Middle frontal gyrus (tissue), 1 donor: ENCODE measurements at regions not wholly inside any gene's neighbourhood (a gene's known extent, or its start where the extent isn't known, plus 50 kb on each side); places are given as distances from the start of the nearest gene placed in this dataset.

Experiments
- DNase-seq: peaks from one replicate; pipeline ENCODE4 v3.0.0-alpha.2; 2015; ENCODE audit warnings: low spot score; ENCODE audit errors: extremely low spot score

DNA sequence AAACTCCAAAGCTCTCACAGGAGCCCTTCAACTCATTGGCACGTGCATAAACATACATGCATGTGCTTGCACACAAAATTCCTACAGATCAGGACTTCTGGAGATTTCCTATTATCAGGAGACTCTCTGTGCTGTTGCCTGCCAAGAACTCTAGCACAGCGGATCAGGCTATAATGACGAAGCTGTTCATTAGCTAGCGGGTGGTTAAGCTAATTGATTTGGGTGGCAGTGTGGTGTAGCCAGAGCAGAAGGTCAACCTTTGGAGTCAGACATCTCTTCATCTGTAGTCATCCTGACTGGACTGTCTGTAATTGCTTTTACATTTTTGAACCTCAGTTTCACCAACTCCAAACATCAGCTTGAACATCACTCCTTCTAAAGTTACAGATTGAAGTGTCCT lies 69.0 kb downstream of the KIF2B start:
- DNase-seq, result no peak

DNA sequence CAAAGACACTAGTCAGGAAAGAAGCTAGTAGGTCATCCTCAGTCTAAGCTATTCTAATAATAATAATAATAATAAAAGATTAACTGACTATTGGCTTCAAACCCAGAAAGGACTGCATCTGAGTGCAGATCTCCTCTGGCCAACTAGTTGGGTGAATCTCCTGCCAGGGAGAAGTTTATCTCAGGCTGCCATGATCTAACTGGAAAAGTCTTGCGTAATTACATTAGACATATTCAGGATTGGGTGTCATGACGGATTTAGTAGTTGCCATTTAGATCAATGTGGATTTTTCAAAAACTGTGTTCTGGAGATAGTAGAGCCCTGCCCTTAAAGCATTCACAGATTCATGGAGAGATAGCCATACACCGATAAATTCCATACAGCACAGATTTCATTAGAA lies 69.5 kb downstream of the KIF2B start:
- DNase-seq, result no peak

DNA sequence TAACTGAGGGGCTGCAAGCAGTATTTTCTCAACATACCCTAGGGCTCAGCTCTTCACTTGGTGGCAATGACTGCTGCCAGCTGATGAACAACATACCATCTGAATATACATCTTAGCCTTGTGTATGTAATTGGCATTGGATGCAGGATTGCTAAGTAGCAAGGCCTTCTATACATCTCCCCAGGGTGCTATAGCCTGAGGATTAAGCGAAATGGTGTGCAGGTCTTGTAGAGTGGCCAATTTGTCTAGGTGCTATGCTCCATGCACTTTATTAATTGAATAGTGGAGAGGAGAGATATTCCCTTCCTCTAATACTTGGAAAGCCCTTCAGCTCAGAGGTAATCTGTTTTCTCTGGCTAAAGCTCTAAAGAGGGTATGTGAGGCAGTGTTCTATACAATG lies 71.9 kb downstream of the KIF2B start:
- DNase-seq, result no peak

DNA sequence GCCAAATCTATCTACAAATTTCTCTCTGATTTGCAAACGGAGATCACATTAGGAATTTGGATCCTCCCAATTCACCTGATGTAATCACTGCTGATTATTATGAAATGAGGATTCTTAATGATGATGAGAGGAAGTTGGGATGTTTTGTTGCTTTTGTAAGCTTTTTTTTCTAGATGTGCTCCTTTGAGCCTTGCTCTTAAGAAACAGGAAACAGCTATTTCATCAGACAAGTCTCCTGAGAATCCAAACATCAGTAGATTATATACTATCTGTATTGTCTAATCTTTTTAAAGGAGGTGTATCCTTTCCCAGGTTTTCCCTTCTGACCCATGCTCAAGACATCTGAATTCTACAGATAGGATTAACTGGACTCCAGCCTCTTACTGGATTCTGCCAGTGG lies 73.3 kb downstream of the KIF2B start:
- DNase-seq, result no peak

DNA sequence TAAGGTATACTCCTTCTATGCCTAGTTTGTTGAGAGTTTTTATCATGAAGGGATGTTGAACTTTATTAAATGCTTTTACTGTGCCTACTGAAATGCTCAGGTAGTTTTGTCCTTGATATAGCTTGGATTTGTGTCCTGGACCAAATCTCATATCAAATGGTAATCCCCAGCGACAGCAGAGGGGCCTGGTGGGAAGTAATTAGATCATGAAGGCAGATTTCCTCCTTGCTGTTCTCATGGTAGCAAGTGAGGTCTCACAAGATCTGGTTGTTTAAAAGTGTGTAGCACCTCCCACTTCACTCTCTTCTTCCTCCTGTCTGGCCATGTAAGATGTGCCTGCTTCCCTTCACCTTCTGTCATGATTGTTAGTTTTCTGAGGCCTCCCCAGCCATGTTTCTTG lies 78.2 kb downstream of the KIF2B start:
- no peak for DNase-seq

DNA sequence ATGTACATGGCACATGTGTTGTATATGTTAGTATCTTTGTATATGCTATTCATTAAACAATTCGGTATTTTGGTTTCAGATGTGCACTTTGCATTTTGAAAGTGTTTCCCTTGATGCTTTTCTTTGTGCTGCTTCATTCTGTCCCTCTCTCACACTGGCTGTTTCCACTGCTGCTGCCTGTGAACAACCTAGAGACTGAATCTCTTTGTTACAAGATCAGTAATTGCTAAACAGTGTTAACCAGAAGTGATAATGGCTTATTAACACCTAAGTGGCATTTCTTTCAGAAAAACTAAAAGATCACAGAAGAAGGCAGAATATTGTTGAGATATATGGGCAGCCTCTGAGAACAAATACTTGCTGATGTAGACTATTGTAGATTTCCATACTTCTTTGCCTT lies 84.7 kb downstream of the KIF2B start:
- DNase-seq, result no peak

DNA sequence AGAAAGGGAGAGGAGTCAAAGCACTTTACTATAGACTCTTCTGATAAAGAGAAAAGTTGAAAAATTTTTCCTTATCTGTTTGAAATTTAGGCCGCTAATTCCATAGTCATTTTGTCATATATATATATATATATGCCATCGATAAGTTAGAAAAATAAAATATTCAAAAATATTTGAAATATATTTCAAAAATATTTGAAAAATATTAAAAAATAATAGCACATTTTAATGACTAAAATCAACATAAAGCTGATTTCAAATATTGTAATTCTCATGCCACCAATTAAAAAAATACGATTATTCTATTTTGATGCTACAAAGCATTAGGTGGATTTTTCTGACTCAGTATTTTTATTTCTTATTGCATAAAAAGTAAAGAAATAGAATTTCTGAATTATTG lies 87.1 kb downstream of the KIF2B start:
- no peak for DNase-seq

DNA sequence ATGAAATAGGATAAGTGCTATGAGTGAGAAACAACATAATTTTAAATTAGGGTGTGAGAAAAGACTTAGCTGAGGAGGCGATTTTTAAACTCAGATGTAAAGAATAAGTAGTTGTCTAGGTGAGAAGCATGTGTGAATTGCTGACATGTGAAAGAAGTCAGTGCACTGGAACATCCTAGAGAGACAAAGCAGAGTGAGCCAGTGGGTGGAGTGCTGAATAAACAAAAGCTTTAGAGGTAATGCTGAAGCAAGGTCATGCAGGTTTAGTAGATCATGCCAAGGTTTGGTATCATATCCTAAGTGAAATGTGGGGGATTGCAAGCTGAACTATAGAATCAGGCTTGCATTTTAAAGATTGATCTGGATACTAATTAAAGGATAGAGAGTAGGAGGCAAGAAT lies 89.4 kb downstream of the KIF2B start:
- DNase-seq, result no peak

DNA sequence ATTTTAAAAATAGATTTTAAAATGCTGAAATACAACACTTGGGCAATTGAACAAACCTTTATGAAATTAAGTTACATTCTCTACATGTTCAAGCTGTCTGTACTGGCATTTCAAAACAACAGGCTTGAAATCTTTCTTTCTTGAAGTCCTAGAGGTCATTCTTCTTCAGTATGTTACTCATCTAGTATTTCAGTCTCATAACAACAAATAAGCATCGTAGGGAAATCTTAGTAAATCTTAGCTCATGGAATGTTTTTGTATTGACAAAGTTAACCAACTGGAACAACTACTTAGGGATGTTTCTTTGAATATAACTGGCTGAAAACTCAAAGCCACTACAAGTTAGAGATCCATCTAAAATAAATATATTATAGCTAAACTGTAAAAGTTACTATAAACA lies 96.6 kb downstream of the KIF2B start:
- DNase-seq, result no peak

DNA sequence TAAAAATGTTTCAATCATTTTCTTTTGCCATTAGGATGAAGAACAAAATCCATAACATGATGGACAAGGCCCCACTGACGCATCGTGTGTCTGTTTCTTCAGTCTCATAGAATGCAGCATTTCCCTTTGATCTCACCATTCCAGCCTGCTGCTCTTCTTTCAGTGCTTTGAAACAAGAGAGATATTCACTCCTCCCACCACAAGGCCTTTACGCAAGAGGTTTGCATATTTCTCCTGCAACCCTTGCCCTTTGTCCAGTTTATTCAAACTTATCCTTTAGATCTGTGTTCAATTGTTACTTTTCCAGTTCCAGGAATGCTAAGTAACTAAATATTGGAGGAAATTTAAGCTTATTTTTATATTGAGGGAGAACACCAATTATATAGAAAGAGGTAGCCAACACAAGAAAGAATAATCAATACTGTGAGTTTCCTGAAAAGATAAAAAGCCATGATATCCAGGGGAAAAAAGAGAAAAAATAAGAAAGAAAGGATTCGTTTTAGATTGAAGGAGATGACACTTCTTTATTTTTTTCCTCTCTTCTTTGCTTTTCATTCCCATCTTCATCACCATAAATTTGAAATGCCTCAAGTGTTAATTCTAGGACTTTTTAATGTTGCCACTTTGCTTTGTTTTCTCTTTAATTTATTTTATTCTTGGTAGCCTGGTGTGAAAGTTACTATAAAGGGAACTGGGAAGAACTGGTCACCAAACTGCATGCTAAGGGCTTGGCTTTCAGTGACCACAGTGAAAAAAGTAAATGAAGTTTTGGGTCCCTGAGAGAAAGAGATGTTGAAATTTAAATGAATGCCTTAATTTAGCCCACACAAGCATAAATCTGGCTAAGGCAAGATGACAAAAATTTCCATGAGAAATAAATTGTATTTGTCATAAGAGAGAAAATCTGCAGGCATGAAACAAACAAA lies 102.1 kb downstream of the KIF2B start:
- no peak for DNase-seq

DNA sequence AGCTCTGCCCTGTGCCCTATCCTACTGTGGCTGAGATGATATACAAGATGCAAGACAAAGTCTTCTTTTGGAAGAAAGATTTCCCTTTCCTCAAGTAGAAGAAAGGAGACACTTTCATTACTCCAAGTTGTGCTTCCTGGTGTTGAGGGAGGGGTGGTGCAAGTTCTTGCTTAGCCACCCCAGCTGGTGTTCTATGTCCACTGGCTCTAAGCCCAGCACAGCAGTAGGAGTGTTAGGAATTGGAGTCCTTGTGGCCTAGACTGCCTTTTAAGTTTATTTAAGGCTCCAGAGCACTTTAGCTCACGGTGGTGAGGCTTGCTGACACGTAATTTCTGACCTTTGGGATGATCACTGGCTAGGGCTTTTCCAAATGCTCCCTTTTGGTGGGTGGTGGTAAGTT lies 109.7 kb downstream of the KIF2B start:
- DNase-seq, result no peak

DNA sequence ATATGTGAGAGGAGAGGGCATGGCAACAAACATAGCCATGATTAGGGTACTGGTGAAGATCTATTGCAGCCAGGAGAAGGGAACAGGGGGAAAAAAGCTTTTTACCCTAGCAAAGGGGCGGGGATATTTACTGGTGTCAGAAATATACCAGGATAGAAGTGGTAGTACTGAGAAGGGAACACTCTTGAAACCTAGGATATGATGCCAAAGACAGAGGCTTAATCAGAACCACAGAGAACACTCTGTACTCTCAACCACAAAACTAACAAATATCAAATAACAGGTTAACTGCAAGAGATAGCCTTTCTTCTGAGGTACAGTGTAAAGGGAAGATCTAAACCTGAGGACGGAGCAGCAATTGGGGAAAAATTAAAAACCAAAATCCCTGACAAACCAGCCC lies 112.2 kb downstream of the KIF2B start:
- no peak for DNase-seq

DNA sequence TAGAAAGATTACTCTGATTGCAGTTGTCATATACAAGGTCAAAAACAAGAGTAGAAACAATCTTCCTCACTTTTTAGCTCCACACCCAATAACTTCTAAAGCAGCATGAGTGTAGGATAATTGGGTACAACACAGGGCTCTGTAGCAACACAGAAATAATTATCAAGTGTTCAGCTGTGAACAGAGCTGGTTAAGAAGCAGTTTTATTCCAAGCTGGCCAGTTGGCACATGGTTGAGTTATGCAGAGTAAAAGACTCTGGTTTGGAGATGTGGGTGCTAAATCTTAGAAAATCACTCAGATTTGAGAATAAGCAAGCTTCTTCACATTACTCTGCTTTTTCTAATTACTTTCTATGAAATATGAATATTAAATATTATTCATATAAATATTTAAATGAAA lies 118.5 kb downstream of the KIF2B start:
- no peak for DNase-seq

DNA sequence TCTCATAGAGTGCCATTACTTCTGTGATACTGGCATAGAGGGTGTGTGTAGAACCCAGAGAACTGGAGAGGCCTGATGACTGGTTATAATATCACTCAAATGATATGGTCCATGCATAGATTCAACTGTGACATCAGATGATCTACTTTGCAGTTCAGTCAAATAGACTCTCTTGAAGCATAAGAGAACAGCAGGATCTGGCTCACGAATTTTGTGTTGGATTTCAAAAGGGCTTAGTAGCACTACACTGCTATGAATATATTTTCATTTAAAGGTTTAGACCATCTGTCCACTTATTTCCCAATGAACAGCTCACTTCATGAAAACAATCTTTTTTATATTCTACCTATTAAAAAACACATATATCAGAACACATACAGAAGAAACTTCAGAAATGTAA lies 119.7 kb downstream of the KIF2B start:
- no peak for DNase-seq

DNA sequence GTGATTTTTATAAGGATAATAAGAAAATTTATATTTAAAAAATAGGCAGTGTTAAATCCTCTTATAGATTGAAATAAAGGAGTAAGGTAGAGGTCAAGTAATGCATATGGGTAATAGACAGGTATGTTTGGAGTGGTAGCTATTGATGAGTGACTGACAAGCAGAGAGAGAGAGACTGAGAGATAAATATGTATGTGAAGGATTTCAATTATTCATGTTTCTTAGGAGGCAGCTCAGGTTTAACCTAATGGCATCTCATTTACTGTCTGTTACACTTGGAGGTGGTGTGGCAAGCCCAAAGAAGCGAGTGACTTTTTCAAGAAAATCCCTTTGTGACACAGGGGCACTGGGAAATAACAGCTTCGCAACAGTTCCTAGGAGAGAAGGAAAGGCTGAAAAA lies 120.2 kb downstream of the KIF2B start:
- no peak for DNase-seq

DNA sequence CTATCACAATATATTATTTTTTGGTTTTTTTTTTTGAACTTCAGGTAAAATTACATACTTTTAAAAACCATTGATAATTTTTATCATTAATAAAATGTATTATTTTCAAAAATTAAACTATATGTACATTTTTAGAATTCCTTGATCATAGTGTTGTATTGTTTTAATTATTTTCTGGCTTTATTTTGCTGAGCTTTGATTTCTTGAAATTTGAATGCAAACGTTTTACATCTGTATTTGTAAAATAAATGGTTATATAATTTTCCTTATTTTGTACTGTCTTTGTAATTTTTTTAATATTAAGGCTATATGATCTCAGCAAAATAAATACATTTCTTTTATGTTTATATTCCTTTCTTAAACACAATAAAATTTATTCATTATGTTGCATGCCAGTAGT lies 125.6 kb downstream of the KIF2B start:
- no peak for DNase-seq

DNA sequence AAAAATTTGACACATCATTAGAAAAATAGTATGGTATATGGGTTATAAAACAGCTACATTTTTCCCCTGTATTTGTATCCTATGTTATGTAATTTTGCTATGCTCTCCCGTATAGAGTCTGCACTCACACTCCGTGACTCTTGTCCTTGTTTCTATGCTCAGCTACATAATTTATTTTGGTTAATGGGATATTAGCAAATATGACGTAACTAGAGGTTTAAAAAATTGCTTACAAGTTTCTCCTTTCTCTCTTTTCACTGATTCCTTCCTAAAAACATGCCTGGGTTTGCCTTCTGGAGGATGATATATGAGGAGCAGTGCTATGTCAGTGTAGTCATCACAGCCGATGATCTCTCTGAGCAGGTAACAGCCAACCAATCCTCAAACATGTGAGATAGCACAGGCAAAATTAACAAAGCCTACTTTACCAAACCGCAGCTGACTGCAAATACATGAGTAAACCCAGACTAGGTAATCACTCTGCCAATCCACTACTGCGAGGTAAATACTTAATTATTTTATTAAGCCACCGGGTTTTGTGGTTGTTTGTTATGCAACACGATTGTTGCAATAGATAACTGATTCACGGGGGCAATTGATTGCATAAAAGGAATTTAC lies 126.9 kb downstream of the KIF2B start:
- no peak for DNase-seq

DNA sequence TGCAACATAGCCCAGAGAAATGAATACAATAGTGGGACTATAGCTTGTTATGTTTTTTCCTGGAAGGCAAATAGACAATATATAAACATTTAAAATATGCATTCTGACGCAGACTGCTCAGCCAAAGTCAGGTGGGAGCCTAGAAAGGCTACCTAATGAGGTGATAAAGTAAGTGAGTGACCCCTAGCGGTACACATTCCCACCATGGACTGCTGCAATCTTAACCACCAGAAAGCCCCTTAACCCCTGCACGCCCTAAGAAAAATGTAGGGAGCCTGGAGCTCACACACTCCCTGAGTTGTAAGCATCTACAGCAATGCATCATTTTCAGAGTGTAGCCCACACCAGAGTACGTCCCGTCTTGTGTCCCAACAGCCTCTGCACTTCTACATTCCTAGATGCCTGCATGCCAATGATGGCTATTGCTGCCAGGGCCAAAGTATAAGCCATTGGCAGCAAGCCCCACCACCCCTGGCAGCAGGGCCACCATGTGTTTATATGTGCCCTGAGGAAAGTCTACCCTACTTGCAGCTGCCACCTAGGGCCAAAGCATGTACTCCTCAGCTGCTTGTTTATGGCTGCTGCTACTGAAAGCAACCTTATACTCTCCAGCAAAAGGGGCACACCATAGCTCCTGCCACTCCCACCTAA lies 127.6 kb downstream of the KIF2B start:
- no peak for DNase-seq

DNA sequence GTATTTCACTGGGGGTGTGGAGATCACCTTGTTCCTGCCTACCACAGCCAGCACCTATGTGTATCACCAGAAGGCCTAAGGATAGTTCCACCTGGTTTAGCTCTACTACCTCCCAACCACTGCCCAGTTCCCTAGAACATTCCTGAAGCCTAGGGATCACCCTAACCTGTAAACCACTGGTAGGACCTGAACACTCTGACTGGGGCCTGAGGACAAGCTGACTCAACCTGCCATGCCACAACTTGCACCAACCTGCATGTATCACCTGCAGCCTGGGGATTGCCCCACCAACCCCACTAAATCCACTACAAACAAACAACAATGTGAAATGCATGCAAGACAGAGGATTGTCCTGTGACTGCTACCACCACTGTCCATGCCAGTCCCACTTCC lies 128.1 kb downstream of the KIF2B start:
- DNase-seq, result no peak

DNA sequence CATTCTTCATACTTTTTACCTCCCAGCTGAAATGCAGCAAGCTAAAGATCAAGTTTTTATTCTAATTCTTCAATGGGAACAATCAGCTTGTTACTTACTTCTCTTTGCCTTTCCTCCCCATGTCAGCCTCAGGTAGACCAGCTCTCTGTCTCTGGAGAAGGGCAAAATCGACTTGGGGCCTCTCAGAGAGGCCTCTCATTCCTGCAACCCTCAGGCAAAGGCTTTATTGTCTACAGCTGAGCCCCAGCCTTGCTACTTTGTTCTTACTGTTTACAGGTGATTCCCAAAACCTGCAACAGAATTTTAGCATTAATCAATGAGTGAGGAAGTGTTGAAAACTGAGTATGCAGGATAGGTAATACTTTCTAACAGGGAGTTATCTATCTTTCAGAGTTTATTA lies 148.6 kb downstream of the KIF2B start:
- DNase-seq, result no peak

DNA sequence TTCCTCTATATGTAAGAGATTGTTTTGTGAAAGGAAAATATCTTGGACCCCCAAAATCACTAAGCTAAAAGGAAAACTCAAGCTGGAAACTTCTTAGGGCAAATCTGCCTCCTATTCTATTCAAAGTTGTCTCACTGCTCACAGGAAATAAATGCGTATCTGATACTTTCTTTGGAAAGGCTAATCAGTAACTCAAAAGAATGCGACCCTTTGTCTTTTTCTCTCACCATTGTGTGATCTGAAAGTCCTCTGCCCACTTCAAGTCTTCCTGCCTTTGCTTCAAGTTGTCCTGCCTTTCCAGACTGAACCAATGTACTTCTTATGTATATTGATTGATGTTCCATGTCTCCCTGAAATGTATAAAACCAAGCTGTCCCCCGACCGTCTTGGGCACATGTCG lies 157.3 kb downstream of the KIF2B start:
- DNase-seq, result no peak

DNA sequence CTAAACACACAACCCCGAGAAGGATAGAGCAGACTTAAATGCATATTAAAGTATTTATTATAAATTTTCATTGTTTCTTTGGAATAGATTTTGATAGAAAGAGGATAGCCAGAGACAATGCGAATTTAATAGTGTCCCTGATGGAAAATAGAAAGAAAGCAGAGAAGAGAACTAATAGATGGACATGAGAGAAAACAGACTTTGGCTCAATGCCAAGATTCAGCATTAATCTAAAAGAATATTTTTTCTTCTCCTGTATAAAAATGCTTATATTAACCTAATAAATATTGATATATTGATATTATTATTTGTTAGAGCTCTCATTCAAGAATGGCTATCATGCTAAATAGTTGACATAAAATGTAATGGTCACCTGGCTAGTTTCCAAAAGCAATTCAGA lies 173.4 kb downstream of the KIF2B start:
- no peak for DNase-seq

DNA sequence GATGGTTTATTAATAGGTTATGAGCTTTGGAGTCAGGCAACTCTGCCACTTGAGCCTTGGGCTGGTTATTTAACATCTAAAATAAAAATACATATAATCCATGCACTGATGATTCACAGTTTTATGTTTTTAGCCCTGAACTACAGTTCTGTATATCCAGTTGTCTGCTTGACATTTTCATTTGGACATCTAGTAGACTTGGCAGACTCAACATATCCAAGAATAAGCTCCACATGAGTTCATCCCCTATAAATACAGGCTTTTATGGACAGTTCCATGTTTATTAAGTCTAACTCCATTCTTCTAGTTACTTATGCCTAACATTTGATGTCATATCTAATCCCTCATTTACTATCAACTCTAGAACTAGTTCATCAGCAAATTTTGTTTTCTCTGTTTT lies 174.2 kb downstream of the KIF2B start:
- no peak for DNase-seq
